HL-60 (cell line): ENCODE measurements at regions not wholly inside any gene's neighbourhood (a gene's known extent, or its start where the extent isn't known, plus 50 kb on each side); places are given as distances from the start of the nearest gene placed in this dataset.

ENCODE experiments used
- DNase-seq, 2 experiments: peaks; one replicate each; pipeline ENCODE4 v3.0.0-alpha.2; 2010 to 2020; ENCODE audit warnings: low read depth in 1 of 2, low spot score in 1 of 2
- H3K27ac ChIP-seq: fragments of 250-450 bp; sonication (Bioruptor Pico); replicated peaks from 2 replicates; pipeline ENCODE4 v1.5.1; 2020; ENCODE audit warnings: mild to moderate bottlenecking, moderate library complexity
- H3K27me3 ChIP-seq: fragments of 250-450 bp; sonication (Bioruptor Pico); 2 replicates; pipeline ENCODE4 v1.5.1; 2021; ENCODE audit warnings: mild to moderate bottlenecking, moderate library complexity; ENCODE audit not compliant: insufficient read depth, poor library complexity, severe bottlenecking
- H3K4me3 ChIP-seq: replicated peaks from 2 replicates; pipeline ENCODE4 v1.5.1; 2011; ENCODE audit warnings: mild to moderate bottlenecking, control low read depth, low read length; ENCODE audit not compliant: insufficient read depth
- GABPA ChIP-seq: IDR thresholded peaks from 2 replicates; pipeline ENCODE4 v1.6.1; 2012; ENCODE audit warnings: low read depth
- POLR2AphosphoS5 ChIP-seq: IDR thresholded peaks from 2 replicates; pipeline ENCODE4 v1.6.1; 2012; ENCODE audit warnings: low read depth
- REST ChIP-seq: IDR thresholded peaks from 2 replicates; pipeline ENCODE4 v1.6.1; 2012; ENCODE audit warnings: low read depth; ENCODE audit not compliant: insufficient replicate concordance
- SPI1 ChIP-seq: IDR thresholded peaks from 2 replicates; pipeline ENCODE4 v1.6.1; 2012; ENCODE audit warnings: low read depth, mild to moderate bottlenecking, borderline replicate concordance
- TF ChIP-seq, protein P1 (sequence below): IDR thresholded peaks from one replicate; pipeline ENCODE4 v1.5.1; 2011; ENCODE audit warnings: low read length, control low read depth, inconsistent platforms; ENCODE audit not compliant: insufficient read depth

DNA sequence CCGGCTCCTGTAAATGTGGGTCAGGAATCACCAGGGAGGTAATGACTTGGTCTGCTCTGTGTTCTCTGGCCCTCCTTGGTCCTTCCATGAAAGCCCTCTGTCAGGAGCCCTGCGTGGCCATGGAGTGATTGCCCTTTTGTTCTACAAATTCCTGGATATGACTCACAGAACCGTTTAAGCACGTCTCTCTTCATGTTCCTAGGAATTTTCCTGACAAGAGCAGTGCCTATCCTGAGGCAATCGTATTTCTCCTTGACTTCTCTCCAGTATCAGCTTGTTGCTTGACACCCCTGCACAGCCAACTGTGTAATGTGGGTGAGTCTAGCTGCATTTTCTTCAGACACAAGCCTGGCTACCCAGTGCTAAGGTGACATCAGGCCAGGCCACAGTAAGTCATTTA, 274.3 kb upstream of the ZNF462 start:
- DNase-seq = no peak
- no peak for TF ChIP-seq REST
- TF ChIP-seq GABPA = no peak
- TF ChIP-seq SPI1 = no peak
- no peak for TF ChIP-seq POLR2AphosphoS5
- TF ChIP-seq, protein P1, sequence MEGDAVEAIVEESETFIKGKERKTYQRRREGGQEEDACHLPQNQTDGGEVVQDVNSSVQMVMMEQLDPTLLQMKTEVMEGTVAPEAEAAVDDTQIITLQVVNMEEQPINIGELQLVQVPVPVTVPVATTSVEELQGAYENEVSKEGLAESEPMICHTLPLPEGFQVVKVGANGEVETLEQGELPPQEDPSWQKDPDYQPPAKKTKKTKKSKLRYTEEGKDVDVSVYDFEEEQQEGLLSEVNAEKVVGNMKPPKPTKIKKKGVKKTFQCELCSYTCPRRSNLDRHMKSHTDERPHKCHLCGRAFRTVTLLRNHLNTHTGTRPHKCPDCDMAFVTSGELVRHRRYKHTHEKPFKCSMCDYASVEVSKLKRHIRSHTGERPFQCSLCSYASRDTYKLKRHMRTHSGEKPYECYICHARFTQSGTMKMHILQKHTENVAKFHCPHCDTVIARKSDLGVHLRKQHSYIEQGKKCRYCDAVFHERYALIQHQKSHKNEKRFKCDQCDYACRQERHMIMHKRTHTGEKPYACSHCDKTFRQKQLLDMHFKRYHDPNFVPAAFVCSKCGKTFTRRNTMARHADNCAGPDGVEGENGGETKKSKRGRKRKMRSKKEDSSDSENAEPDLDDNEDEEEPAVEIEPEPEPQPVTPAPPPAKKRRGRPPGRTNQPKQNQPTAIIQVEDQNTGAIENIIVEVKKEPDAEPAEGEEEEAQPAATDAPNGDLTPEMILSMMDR = no peak
- no peaks in the 10 kb centered on the region for H3K27me3 ChIP-seq
- H3K4me3 ChIP-seq = no peak overlapping the region
- H3K27ac ChIP-seq = no peak overlapping the region

GRCh38 chr9:106590759-106591505, 272.0 kb upstream of the ZNF462 start:
- H3K27ac ChIP-seq = no peak overlapping the region
- H3K4me3 ChIP-seq = no peak overlapping the region
- no peak for DNase-seq
- TF ChIP-seq GABPA = no peak
- TF ChIP-seq POLR2AphosphoS5 = no peak
- TF ChIP-seq SPI1 = no peak
- TF ChIP-seq REST = no peak
- TF ChIP-seq, protein P1 = no peak
- no peaks in the 10 kb centered on the region for H3K27me3 ChIP-seq

- H3K27ac ChIP-seq = no peak overlapping the region
- no peaks in the 10 kb centered on the region for H3K27me3 ChIP-seq
- no peak overlapping the region for H3K4me3 ChIP-seq
- DNase-seq = no peak
- no peak for TF ChIP-seq SPI1
- TF ChIP-seq POLR2AphosphoS5 = no peak
- TF ChIP-seq, protein P1 = no peak
- no peak for TF ChIP-seq REST
- TF ChIP-seq GABPA = no peak
Observed at GRCh38 chr9:106593201-106593600, 269.8 kb upstream of the ZNF462 start.
